ENCODE measurements at regions not wholly inside any gene's neighbourhood (a gene's known extent, or its start where the extent isn't known, plus 50 kb on each side); places are given as distances from the start of the nearest gene placed in this dataset.
"Not testable (repeated sequence)": the region's sequence is repeated elsewhere in the genome, so short reads cannot be mapped to it uniquely, and the experiment has no call there.

- no peak for DNase-seq (ENCODE audit: low read depth)
- no peak overlapping the region for H3K4me3 ChIP-seq (ENCODE audit: low read depth, low read length)
- no peak for TF ChIP-seq CTCF (conservative IDR thresholded peaks at IDR 0.05; ENCODE audit: low read depth, low read length)
Observed at GRCh38 chr18:51345848-51346391, 148.4 kb upstream of the MEX3C start.

- no peak for TF ChIP-seq CTCF (conservative IDR thresholded peaks at IDR 0.05; ENCODE audit: low read depth, low read length)
- H3K4me3 ChIP-seq (ENCODE audit: low read depth, low read length) = no peak overlapping the region
- DNase-seq (ENCODE audit: low read depth) = no peak
Observed at GRCh38 chr18:51346404-51346803, 148.9 kb upstream of the MEX3C start.

- TF ChIP-seq CTCF (conservative IDR thresholded peaks at IDR 0.05; ENCODE audit: low read depth, low read length) = no peak
- DNase-seq (ENCODE audit: low read depth) = peak; percentile 40
- H3K4me3 ChIP-seq (ENCODE audit: low read depth, low read length) = no peak overlapping the region
Observed at GRCh38 chr18:51350081-51350480, 152.6 kb upstream of the MEX3C start.

GRCh38 chr18:51355841-51356240, 158.4 kb upstream of the MEX3C start:
- no peak overlapping the region for H3K4me3 ChIP-seq (ENCODE audit: low read depth, low read length)
- TF ChIP-seq CTCF (conservative IDR thresholded peaks at IDR 0.05; ENCODE audit: low read depth, low read length) = no peak
- DNase-seq (ENCODE audit: low read depth) = no peak

GRCh38 chr18:51360301-51360700, 162.8 kb upstream of the MEX3C start:
- DNase-seq (ENCODE audit: low read depth); H3K4me3 ChIP-seq (ENCODE audit: low read depth, low read length): not testable (repeated sequence)

- no peak overlapping the region for H3K4me3 ChIP-seq (ENCODE audit: low read depth, low read length)
- DNase-seq (ENCODE audit: low read depth) = no peak
- TF ChIP-seq CTCF (conservative IDR thresholded peaks at IDR 0.05; ENCODE audit: low read depth, low read length) = no peak
Observed at GRCh38 chr18:51361130-51361860, 163.8 kb upstream of the MEX3C start.

GRCh38 chr18:51363384-51363783, 165.9 kb upstream of the MEX3C start:
- no peak for TF ChIP-seq CTCF (conservative IDR thresholded peaks at IDR 0.05; ENCODE audit: low read depth, low read length)
- no peak for DNase-seq (ENCODE audit: low read depth)
- no peak overlapping the region for H3K4me3 ChIP-seq (ENCODE audit: low read depth, low read length)

Measured in epithelial cell of proximal tubule (primary cell).